HG03064 (cell line): ENCODE measurements at regions not wholly inside any gene's neighbourhood (a gene's known extent, or its start where the extent isn't known, plus 50 kb on each side); places are given as distances from the start of the nearest gene placed in this dataset.

Experiments
- ATAC-seq: cut with Tn5 transposase; IDR thresholded peaks from one replicate; pipeline ENCODE4 v1.9.1; 2021; ENCODE audit warnings: low read depth; ENCODE audit not compliant: unreplicated experiment

DNA sequence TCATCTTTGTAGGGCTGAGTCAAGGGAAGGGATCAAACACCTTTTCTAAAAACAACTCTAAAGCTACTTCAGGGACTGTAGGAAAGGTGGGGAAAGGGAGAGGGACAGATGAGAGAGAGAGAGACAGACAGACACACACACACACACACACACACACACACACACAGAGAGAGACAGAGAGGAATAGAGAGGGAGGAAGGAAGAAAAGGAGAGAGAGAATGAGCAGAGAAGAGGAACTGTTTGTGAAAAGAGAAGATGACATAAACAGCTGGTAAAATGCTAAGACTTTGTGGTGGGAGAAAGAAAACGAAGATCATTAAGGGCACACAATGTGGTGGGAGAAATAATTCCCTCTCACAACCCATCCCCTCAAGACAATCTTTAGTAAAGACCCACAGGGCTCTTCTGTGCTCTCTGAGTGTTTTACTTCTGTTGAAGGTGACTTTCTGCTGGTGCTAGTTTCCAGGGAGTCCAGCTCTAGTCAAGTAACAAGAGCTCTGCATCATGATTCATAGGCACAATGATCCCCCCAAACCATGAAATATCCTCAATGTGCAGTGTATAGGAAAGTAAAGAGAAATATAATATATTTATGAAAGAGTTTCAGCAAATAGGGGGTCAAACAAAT is 77.2 kb upstream of the STK17B start:
- no peak for ATAC-seq

DNA sequence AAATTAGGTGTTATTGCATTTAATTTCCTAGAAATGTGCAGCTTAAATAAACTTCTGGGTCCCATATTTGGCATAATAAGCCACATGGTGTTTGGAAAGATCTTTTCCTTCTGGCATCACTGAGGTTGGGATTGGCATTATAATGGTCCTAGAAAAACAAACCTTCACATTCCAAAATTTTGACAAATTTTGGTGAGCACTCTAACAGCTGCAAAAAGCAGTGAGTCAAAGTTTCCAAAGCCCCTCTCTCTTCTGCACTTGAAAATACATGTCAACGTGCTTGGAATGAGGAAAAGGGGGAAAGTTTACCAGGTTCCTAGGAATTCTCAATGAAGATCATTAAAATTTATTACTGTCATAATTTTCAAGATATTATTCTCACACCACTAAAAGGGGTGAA is 77.8 kb upstream of the STK17B start:
- no peak for ATAC-seq

DNA sequence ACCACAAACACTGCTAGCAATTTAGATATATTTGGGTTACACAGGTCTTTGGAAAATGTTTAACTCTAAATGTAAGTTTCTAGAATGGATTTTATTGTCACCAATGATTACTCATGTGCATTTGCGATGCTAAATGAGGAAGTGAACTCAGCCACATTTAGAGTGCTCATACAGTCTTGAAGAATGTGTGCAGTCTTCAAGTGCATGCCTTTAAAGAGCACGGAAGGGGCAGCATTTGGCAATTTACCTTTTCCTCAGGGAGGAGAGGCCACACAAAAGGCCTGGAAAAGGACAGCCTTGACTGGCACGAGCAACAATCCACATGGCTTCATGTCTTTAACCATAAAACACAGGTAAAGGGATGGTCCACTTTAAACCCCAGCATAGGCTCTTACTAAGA is 78.5 kb upstream of the STK17B start:
- peak; percentile 75 for ATAC-seq

DNA sequence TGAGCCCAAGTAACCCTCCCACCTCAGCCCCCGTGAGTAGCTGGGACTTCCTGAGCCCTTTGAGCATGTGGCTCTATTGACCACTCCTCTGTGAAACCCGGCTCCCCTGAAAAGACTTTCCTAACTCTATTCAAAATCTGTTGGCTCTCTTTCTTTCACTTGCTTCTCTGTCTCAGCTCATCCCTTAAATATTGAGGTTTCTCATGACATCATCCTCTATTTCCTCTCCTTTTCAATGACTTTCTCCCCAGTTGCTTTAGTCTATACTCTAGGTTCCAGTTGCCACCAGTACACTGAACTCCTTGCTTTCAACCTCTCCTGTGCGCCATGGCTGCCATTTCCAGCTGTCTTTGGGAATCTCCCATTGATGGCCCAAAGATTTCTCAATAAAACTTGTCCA is 79.8 kb upstream of the STK17B start:
- no peak for ATAC-seq

DNA sequence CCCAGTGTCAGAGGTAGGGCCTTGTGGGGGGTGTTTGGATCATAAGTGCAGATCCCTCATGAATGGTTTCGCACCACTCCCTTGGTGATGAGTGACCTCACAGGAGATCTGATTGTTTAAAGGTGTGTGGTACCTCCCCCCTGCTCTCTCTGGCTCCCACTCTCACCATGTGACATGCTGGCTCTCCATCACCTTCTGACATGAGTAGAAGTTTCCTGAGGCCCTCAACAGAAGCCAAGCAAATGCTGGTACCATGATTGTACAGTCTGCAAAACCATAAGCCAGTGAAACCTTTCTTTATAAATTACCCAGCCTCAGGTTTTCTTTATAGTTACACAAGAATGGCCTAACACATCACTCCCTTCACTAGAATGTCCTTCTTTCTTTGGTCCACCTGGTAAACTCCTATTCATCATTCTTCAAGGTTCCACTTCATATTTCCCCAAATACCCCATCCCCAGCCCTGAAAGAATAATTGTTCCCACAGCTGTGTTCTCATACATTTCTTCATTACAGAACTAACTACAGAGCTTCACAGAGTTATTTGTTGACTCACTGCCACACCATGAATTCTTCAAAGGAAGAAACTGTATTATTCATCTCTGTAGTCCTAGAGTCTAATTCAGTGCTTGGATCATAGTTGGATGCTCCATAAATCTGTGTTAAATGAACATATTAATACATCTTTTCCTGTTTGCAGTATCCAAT is 81.2 kb upstream of the STK17B start:
- ATAC-seq = peak; percentile 28

DNA sequence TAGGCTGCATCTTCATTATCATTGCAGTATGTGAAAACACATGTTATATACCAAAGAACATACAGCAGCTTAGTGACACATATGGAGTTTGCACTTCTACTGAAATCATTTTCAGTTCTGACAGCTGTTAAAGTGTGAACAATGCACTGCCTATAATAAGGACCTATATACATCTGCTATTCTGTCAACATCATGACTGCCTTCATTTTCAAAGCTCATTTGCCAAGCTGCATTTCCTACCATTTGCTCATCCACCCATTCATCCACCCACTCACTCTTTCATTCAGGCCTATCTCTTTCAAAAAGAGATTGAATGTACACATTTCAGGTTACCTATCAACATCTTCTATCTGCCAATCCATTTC is 81.7 kb upstream of the STK17B start:
- ATAC-seq = peak; percentile 49

DNA sequence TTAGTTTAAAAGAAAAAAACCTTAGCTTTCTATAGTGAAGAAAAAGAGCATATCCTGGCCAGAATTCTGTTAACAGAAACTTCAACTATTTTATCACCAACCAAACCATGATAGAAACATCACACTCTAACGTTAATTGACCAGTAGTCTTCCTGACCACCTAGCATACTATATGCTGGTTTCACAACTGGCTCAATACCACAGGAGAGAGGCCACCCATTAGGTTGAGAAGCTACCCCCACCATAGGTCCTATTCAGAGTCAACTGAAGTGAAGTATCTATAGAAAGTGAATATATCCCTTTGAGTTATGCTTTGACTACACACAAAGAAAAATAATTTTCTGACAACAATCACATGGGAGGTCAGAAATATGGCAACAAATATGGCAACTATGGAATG is 85.2 kb upstream of the STK17B start:
- ATAC-seq = no peak

DNA sequence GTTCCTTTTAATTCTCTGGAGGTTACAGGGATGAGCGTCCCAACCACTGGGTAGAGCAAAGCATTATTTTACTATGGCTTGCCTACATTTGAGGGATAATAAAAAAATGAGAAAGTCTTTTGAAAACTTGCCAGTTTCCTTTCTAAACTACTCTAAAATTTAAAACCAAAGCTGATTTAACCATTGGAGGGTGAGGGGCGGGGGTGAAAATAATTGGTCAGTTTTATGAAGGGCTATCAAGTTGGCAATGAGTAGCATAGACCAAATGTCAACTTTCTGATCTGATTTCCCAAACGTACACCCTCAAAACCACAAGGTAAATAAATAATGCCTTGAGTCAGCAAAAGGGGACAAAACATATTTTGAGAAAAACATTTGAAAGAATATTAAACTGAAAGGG is 85.7 kb upstream of the STK17B start:
- ATAC-seq = no peak

DNA sequence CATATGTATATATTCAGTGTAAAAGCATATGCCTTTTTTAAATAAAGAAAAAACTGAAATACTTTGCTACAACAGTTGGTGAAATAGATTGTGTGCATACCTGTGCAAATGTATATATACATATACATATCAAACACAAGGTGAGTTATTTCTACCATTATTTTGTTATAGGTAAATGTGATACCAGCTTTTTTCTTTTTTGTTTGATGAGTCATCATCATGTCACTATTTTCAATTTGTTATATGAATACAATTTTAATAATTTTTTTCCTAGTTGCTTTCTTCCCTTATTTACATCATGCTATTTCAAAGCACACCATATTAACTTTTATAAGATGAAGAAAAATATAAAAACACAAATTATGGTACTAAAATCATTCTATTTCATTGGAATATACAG is 87.0 kb upstream of the STK17B start:
- no peak for ATAC-seq

DNA sequence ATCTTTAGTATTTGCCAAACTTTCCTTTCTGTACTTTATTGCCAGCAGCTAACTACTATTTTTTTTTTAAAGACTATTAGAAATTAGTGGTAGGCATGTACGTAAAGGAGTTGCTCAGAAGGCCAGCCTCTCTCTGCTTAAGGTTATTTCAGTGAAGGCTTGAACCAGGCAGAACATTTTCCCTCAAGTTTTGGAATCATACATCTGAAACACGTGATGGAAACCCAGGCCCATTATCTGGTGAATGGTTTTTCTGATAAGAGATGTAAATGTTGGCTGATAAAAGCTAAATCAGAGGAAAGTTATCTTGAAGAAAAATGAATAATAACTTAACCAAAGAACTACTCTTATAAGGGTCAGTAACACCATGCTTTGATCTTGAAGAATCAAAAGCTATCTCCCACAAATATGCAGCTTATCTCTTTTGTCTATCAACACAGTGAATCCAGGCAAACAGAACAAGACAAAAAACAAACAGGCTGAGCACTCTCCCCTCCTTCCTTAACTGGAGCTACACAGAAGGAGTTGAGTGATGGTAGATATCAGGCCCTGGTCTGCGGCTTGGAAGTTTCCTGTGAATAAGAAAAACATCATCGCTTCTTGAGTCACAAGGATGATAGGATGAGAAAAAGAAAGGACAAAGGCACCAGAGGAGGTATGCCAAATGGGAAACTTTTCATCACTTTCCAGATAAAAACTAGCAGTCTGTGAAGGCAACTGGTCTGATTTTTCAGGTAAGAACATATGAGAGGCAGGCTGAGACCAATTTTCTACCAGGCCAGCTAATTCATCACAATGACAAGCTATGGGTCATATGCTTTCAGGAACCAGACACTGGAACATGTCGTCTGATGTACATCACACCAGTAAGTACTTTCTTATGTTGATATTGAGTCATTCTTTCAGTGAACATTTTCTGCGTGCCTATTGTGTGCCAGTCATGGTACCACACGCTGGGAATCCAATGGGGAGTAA is 88.4 kb upstream of the STK17B start:
- ATAC-seq = no peak

DNA sequence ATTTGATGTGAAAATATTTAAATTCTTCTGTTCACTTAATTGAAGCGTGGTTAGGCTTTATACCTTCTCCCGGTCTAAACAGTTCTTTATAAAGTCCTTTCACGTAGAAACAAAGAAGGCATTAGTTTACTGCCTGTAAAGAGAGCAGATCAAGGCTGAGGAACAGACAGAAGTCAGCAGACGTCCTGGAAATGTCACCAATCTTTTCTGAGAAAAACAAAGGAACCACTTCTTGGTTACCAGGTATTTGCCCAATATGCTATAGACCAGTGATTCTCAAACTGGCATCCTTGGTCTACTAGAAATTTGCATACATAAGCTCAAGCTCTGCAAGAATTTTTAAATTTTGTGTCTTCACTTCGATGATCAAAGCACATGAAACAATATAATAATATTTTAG is 89.2 kb upstream of the STK17B start:
- no peak for ATAC-seq

DNA sequence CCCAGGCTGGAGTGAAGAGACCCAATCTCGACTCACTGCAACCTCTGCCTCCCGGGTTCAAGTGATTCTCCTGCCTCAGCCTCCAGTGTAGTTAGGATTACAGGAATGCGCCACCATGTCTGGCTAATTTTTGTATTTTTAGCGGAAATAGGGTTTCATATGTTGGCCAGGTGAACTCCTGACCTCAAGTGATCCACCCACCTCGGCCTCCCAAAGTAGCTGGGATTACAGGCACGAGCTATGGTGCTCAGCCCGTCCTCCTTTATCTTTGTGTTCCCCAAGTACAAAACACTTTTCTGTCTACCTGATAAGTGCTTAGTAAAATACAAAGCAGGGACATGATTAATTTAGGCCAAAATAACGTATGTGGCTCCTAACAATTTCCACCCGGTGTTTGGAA is 91.2 kb upstream of the STK17B start:
- ATAC-seq = no peak

DNA sequence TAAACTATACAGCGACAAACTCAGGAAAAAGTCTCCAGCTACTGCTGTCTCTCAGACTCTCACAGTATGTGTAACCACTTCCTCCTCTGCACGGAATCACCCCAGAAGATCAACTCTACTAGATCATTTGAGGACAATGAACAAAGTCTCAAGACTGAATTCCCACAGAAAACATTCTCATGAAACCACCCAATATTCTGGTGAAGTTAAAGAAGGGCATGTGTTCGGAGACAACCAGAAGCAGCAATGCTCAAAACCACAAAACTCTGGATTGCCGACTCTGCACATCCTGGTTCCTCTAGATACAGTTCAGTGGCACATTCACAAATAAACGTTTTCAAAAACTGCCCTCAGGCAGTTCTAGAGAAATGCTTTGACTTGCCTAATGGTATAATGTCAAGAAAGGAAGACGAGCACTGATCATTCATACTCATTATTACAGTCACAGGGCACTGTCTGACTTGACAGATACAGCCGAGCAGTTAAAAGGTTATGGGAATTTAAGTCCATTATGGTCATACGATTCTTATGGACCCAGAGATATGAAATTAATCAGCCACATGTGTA is 91.9 kb upstream of the STK17B start:
- ATAC-seq = peak; percentile 96

DNA sequence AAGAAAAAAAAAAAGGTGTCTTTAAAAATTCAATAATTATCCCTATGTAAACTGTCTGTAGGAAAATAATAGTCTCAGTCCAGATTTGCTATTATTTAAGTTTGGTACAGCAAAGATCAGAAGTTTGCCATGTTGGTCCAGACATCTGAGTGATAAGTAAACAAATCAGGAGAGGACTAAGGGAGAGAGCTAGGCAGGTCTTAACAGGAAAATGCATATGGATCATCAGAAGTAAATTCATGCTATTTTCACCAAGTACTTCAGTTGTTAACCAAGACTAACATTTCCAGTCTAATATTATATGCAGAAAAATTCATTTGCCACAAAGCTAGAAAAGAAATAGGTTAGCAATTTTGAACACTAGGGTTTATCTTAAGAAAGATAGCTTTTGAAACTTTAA is 95.0 kb upstream of the STK17B start:
- ATAC-seq = no peak

DNA sequence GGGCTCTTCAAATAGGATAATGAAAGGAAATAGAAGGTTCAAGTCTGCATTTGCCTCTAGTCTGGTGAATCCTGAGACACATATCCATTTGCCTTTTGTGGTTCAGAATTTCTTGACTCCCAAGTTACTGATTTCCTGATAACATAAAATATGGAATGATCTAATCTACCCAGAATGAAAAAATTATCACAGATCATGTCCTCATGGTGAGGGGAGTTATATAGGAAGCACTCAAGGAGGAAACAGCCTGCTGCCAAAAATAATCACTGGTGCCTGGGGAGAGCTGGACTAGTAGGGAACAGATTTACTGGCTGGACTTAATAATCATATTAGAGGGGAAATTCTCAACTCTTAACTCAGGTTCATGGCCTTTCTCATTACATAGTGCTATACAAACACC is 95.5 kb upstream of the STK17B start:
- no peak for ATAC-seq

DNA sequence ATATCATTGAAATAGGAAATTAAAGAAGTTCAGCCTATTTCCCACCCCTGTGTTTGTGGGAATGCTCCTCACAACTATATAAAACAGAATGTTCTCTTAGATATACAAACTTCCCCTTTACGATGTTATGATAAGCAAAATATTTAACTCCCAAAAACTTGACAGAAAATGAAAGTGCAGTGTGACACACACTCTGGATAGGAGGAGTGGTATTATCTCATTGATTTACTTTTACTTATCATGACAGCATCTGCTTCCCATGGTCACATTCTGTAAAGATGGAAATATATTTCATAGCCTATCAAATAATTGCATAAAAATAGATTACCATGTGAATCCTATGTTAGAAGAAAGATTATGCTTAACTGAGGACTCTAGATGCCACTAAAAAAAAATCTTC is 96.6 kb upstream of the STK17B start:
- no peak for ATAC-seq

DNA sequence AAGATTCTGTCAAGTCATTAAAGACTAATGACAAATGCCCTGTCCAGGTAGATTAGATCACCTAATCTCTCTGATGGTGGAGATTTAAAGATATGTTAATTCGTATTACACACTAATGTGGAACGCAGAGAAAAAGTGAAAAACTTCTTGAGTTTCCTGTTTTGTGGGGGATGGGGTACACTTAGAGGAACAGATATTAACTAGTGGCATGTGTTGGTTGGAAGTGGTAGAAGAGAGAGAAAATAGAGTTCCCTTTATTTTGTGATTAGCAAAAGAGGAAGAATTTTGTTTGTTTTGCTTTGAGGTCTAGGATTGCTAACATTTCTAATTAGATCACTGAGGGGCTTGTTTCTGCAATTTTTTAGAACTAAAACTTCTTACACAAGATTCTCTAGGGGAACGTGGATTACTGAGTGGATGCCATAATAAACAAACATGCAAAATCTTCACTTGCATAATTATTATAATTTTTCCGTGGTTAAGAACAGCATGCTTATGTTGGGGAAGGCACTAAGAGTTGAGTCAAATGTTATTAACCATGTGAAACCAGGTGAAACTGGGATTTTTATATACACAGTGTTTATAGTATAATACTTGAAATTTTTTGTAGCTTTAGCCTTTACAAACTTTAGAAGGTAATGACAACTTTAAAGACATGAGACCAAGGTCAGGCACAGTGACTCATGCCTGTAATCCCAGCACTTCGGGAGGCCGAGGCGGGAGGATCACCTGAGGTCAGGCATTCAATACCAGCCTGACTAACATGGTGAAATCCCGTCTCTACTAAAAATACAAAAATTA is 97.4 kb upstream of the STK17B start:
- ATAC-seq = no peak

DNA sequence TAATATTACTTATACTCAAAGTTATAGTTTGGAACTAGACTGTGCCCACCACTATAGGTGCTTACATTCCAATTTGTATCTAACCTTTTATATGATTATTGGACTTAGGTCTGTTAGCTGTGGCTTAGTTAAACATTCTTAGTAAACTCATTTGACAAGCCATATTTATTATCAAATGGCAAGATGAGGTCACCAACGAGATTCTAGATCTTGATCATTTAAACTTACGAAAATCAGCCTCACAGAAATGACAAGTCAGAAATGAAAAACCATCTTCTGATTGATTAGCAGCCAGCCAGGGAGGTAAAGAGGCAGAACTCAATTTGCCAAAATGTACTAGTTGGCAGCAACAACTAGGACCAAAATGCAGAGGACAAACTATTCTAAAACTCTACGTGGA is 100.4 kb upstream of the STK17B start:
- no peak for ATAC-seq

DNA sequence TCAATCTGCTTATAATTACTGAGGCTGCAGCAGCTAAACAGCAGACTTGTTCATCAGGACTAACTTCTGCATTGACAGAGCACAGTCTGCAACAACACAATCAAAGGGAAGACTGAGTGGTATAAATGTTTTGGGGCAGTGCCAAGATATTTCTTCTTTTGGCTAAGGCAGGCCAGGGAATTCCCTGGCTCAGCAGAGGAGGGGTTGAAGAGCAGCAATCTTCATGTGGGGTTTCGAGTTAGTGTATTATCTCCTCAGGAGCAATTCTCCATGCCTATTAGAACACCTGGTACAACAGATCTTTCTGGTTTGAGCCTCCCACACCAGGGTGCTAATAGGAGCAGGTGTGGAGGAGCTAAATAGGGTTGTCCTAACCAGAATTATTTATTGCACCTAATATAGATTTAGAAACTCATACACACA is 103.0 kb upstream of the STK17B start:
- ATAC-seq = no peak

DNA sequence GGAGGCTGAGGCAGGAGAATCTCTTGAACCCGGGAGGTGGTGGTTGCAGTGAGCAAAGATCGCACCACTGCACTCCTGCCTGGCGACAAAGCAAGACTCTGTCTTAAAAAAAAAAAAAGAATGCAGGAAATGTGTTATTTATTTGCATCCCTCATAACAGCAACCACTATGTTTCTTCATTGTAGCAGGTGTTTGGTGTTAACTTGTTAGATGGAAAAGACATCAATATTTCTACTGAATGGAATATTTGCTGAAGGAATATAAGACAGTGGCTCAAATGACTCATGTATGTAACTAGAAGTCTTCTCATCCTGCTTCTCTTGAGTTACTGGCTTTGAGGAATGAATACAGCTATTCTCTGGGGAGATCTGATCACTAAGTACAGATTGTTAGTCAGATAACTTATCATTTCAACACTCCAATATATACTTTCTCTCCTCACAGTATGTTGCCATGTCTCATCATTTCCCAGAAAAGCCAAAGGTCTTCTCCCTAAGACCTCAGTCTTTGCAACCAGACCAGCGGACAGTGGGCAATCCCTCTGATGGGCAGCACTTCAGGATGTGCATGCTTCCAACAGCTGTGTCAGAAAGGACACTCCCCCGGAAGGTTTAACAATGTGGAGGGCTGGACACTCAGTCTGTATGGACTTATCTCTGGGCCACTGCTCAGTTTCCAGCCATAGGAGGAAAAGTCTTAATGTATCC is 104.4 kb upstream of the STK17B start:
- ATAC-seq = no peak
